Nephron (organoid): ENCODE measurements at regions not wholly inside any gene's neighbourhood (a gene's known extent, or its start where the extent isn't known, plus 50 kb on each side); places are given as distances from the start of the nearest gene placed in this dataset.

ENCODE experiments used
- H3K27ac Mint-ChIP-seq, 3 experiments: 2 replicates each; pipeline ENCODE4 v1.8.0; 2020; ENCODE audit warnings: mixed read lengths in 3 of 3, mild to moderate bottlenecking in 2 of 3, moderate library complexity in 1 of 3
- H3K27me3 Mint-ChIP-seq: 2 replicates; pipeline ENCODE4 v1.8.0; 2021; ENCODE audit warnings: low read depth, mild to moderate bottlenecking, moderate library complexity, mixed read lengths
- H3K36me3 Mint-ChIP-seq: 2 replicates; pipeline ENCODE4 v1.8.0; 2020; ENCODE audit warnings: low read depth, mixed read lengths
- H3K4me1 Mint-ChIP-seq: 2 replicates; pipeline ENCODE4 v1.8.0; 2020; ENCODE audit warnings: mixed read lengths
- H3K4me3 Mint-ChIP-seq, 3 experiments: 2 replicates each; pipeline ENCODE4 v1.8.0; 2020; ENCODE audit warnings: mild to moderate bottlenecking in 3 of 3, mixed read lengths in 3 of 3, moderate library complexity in 2 of 3
- H3K9me3 Mint-ChIP-seq: 2 replicates; pipeline ENCODE4 v1.8.0; 2020; ENCODE audit warnings: mixed read lengths
- TF ChIP-seq, protein P1 (sequence below), 3 experiments: fragments of 200-600 bp; sonication (generic); IDR thresholded peaks; one replicate each; pipeline ENCODE4 v1.5.0; 2021; ENCODE audit warnings: antibody characterized with exemption in 3 of 3; ENCODE audit not compliant: unreplicated experiment in 3 of 3

DNA sequence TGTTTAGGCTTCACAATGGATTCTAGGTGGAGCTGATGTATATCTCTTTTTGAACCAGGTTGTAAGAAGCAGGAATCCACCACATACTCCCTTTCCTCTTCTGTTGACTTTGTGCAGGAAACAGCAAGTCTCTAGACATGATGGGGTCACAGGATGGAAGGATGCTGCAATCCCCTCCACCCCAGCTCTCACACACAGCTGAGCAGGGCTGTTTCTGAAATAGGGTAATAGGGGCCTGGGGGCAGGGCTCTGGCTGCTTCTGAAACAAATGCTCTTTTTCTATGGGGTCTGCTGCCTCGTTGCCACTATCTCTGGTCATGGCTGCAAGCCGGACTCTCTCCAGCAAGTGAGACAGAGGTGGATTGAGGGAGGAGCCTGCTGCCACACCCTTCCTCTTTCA is 148.9 kb downstream of the SOX11 start:
- no peak overlapping the region for H3K27ac Mint-ChIP-seq
- no peak overlapping the region for H3K4me3 Mint-ChIP-seq
- TF ChIP-seq, protein P1, sequence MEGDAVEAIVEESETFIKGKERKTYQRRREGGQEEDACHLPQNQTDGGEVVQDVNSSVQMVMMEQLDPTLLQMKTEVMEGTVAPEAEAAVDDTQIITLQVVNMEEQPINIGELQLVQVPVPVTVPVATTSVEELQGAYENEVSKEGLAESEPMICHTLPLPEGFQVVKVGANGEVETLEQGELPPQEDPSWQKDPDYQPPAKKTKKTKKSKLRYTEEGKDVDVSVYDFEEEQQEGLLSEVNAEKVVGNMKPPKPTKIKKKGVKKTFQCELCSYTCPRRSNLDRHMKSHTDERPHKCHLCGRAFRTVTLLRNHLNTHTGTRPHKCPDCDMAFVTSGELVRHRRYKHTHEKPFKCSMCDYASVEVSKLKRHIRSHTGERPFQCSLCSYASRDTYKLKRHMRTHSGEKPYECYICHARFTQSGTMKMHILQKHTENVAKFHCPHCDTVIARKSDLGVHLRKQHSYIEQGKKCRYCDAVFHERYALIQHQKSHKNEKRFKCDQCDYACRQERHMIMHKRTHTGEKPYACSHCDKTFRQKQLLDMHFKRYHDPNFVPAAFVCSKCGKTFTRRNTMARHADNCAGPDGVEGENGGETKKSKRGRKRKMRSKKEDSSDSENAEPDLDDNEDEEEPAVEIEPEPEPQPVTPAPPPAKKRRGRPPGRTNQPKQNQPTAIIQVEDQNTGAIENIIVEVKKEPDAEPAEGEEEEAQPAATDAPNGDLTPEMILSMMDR (IDR thresholded peaks at IDR 0.05; ENCODE audit: unreplicated experiment in 3 of 3): no peak

DNA sequence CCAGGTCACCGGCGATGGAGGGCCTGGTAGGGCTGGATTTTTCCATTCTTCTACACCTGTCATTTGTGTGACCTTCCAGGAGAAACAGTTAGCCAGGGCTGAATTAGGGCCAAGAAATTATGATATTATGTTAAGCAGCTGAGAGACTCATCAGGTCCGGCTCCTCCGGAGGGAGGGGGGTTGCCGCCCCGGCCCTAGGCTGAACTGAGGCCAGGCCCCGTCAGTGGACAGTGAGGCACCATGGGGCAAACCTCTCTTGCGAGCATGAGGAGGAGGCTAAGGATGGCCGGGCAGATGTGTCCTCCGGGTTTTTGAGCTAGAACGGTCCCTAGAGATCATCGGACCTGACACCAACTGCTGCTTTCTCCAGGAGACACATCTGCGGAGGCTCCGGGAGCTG is 150.1 kb downstream of the SOX11 start:
- TF ChIP-seq, protein P1 (IDR thresholded peaks at IDR 0.05; ENCODE audit: unreplicated experiment in 3 of 3): no peak
- Mint-ChIP-seq H3K9me3 (no peaks in the 10 kb centered on the region), H3K27me3 (peaks cover 16% of the 10 kb centered on the region), H3K36me3 (no peaks in the 10 kb centered on the region), H3K27ac (no peak overlapping the region), H3K4me1 (no peaks in the 10 kb centered on the region), H3K4me3 (no peak overlapping the region)

More for the DNA sequence above, 148.9 kb downstream of the SOX11 start:
- H3K9me3 Mint-ChIP-seq: no peaks in the 10 kb centered on the region
- H3K27me3 Mint-ChIP-seq: peaks cover 16% of the 10 kb centered on the region
- no peaks in the 10 kb centered on the region for H3K4me1 Mint-ChIP-seq
- no peaks in the 10 kb centered on the region for H3K36me3 Mint-ChIP-seq

DNA sequence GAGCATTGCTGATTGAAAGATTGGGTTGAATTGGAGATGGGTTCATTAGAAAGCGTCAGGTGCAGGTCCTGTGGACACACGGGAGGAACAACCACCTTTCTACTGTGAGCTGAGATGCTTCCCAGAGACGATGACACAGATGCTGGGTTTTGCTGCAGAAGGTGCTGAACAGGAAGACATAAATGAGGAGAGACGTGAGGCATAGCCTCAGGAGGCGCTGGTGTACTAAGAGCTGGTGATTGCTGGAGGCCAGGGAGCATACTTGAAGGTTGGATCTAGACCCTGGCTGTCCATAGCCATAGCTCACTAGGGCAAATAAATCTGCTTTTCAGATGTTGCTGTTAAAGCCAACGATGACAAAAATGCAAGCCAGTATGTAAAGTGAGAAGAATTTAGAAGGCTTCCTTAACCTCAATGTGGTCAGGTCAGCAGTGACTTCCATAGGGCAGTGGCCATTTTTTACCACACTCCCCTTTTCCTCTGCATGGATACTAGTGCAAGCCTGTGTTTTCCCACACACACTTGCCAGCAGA is 153.7 kb downstream of the SOX11 start:
- Mint-ChIP-seq H3K27me3 (peaks cover 9% of the 10 kb centered on the region), H3K27ac (no peak overlapping the region), H3K4me1 (peaks cover 11% of the 10 kb centered on the region), H3K4me3 (no peak overlapping the region), H3K9me3 (no peaks in the 10 kb centered on the region), H3K36me3 (no peaks in the 10 kb centered on the region)
- TF ChIP-seq, protein P1 (IDR thresholded peaks at IDR 0.05; ENCODE audit: unreplicated experiment in 3 of 3): no peak

DNA sequence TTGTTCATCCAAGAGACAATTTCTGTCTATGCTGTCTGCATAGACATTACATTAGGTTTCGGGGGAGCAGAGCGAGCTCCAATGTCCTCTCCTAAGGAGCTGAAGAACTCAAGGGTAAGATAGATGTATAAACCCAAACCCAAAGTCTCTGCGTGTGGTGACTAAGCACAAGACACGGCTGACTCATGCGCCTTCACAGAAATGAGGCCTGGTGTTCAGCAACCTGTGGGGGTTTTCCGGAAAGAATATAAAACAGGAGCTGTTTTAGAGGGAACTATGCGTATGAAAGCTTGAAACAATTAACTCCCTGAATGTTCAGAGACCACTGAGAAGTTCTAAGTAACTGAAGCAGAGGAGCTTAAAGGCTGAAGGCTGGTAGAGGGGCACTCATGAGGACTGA is 154.7 kb downstream of the SOX11 start:
- Mint-ChIP-seq H3K27ac (no peak overlapping the region), H3K9me3 (no peaks in the 10 kb centered on the region), H3K4me1 (peaks cover 16% of the 10 kb centered on the region), H3K36me3 (no peaks in the 10 kb centered on the region), H3K4me3 (no peak overlapping the region), H3K27me3 (peaks cover 9% of the 10 kb centered on the region)
- TF ChIP-seq, protein P1 (IDR thresholded peaks at IDR 0.05; ENCODE audit: unreplicated experiment in 3 of 3): no peak

DNA sequence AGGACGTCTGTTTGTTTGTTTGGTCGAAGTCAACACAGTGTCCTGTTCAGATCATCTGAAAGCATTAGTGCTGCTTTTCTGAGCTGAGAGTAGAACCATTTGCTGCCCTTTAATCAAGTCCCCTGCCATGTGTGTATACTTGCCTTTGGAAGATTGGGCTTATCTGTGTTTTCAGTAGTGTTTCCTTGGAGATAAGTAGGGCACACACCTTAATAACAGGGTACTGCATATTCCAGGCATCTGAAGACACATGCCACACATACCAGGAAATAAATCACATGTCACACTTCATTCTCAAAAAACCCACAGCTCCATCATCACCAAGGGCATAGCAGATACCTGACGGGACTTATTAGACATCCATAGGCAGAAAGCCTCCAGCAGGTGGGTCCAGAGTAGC is 157.4 kb downstream of the SOX11 start:
- Mint-ChIP-seq H3K27ac (no peak overlapping the region), H3K9me3 (no peaks in the 10 kb centered on the region), H3K27me3 (peaks cover 4% of the 10 kb centered on the region), H3K4me1 (peaks cover 16% of the 10 kb centered on the region), H3K4me3 (no peak overlapping the region), H3K36me3 (no peaks in the 10 kb centered on the region)
- TF ChIP-seq, protein P1 (IDR thresholded peaks at IDR 0.05; ENCODE audit: unreplicated experiment in 3 of 3): no peak

DNA sequence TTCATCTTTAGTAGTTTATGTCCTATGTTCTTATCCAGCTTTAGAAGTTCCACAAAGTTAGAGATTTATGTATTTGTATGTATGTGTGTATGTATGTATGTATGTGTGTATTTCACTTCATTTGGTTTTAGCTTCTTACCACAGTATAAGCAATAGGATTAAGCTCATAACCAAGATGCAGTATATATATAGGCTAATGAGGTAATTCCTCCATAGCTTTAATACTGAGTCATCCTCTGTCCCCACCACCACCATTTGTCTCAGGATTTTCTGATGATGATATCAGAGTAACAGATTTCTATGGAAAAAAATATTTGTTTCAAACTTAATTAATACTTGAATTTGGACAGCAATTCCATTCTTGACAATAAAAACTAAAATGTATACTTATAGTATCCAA is 159.2 kb downstream of the SOX11 start:
- TF ChIP-seq, protein P1 (IDR thresholded peaks at IDR 0.05; ENCODE audit: unreplicated experiment in 3 of 3): no peak
- Mint-ChIP-seq H3K27me3 (no peaks in the 10 kb centered on the region), H3K27ac (no peak overlapping the region), H3K36me3 (no peaks in the 10 kb centered on the region), H3K4me1 (peaks cover 16% of the 10 kb centered on the region), H3K9me3 (no peaks in the 10 kb centered on the region), H3K4me3 (no peak overlapping the region)
